Liver (tissue), 8 donors: ENCODE measurements at regions not wholly inside any gene's neighbourhood (a gene's known extent, or its start where the extent isn't known, plus 50 kb on each side); places are given as distances from the start of the nearest gene placed in this dataset.

ENCODE experiments used
- DNase-seq: peaks from one replicate; pipeline ENCODE4 v3.0.0-alpha.2; 2017; ENCODE audit warnings: low spot score
- H3K27ac ChIP-seq, 2 donors: one replicate each; pipeline ENCODE4 v1.7.0; 2013; ENCODE audit warnings: inconsistent platforms in 2 of 2, low read length in 2 of 2, control low read depth in 1 of 2, low read depth in 1 of 2, mild to moderate bottlenecking in 1 of 2
- H3K27me3 ChIP-seq, 4 donors: one replicate each; pipeline versions ENCODE4 v1.6.1 to v1.7.0; 2013; ENCODE audit warnings: low read length in 3 of 4, inconsistent platforms in 1 of 4, mild to moderate bottlenecking in 1 of 4, moderate library complexity in 1 of 4; ENCODE audit not compliant: control insufficient read depth in 4 of 4, insufficient read depth in 4 of 4
- H3K36me3 ChIP-seq, 4 donors: one replicate each; pipeline versions ENCODE4 v1.6.1 to v1.7.0; 2013; ENCODE audit warnings: low read length in 3 of 4, mild to moderate bottlenecking in 3 of 4, low read depth in 1 of 4, moderate library complexity in 1 of 4; ENCODE audit not compliant: control insufficient read depth in 4 of 4, insufficient read depth in 3 of 4
- H3K4me1 ChIP-seq, 4 donors: one replicate each; pipeline versions ENCODE4 v1.6.1 to v1.7.0; 2013; ENCODE audit warnings: low read length in 3 of 4, mild to moderate bottlenecking in 3 of 4, moderate library complexity in 1 of 4; ENCODE audit not compliant: control insufficient read depth in 4 of 4, insufficient read depth in 4 of 4
- H3K4me3 ChIP-seq, 3 donors: one replicate each; pipeline versions ENCODE4 v1.6.1 to v1.7.0; 2013; ENCODE audit warnings: low read length in 3 of 3, control low read depth in 1 of 3, low read depth in 1 of 3, mild to moderate bottlenecking in 1 of 3
- H3K9ac ChIP-seq, 2 donors: one replicate each; pipeline ENCODE4 v1.7.0; 2013; ENCODE audit warnings: low read length in 2 of 2, mild to moderate bottlenecking in 2 of 2, moderate library complexity in 2 of 2, control low read depth in 1 of 2, low read depth in 1 of 2
- H3K9me3 ChIP-seq, 4 donors: one replicate each; pipeline versions ENCODE4 v1.6.1 to v1.7.0; 2013; ENCODE audit warnings: low read length in 3 of 4; ENCODE audit not compliant: control insufficient read depth in 4 of 4
- ATF3 ChIP-seq: IDR thresholded peaks from 2 replicates; pipeline ENCODE4 v1.6.1; 2016; ENCODE audit warnings: antibody characterized with exemption
- CTCF ChIP-seq: fragments of 150-350 bp; IDR thresholded peaks from 2 replicates; pipeline ENCODE4 v1.5.1; 2017; ENCODE audit warnings: improper control_type of control experiment, low read depth, low read length; ENCODE audit not compliant: missing input control
- EGR1 ChIP-seq, 2 donors: IDR thresholded peaks; 2 replicates each; pipeline ENCODE4 v1.6.1; 2016 to 2018; ENCODE audit warnings: antibody characterized with exemption in 2 of 2, low read depth in 2 of 2
- FOXA1 ChIP-seq: IDR thresholded peaks from 2 replicates; pipeline ENCODE4 v1.6.1; 2016; ENCODE audit warnings: antibody characterized with exemption
- FOXA2 ChIP-seq: IDR thresholded peaks from 2 replicates; pipeline ENCODE4 v1.6.1; 2016; ENCODE audit warnings: antibody characterized with exemption
- GABPA ChIP-seq, 2 donors: IDR thresholded peaks in 1 of 2; conservative IDR thresholded peaks in 1 of 2; 2 replicates each; pipeline ENCODE4 v1.6.1; 2016; ENCODE audit warnings: antibody characterized with exemption in 2 of 2, mild to moderate bottlenecking in 1 of 2, moderate library complexity in 1 of 2
- HNF4A ChIP-seq, 2 donors: conservative IDR thresholded peaks; 2 replicates each; pipeline ENCODE4 v1.6.1; 2016; ENCODE audit warnings: antibody characterized with exemption in 2 of 2, mild to moderate bottlenecking in 2 of 2
- HNF4G ChIP-seq: IDR thresholded peaks from 2 replicates; pipeline ENCODE4 v1.6.1; 2016; ENCODE audit warnings: antibody characterized with exemption
- JUND ChIP-seq, 2 donors: IDR thresholded peaks; 2 replicates each; pipeline ENCODE4 v1.6.1; 2016; ENCODE audit warnings: antibody characterized with exemption in 2 of 2
- NR2F2 ChIP-seq: IDR thresholded peaks from 2 replicates; pipeline ENCODE4 v1.6.1; 2016; ENCODE audit warnings: antibody characterized with exemption
- RAD21 ChIP-seq, 2 donors: IDR thresholded peaks; 2 replicates each; pipeline ENCODE4 v1.6.1; 2016; ENCODE audit warnings: antibody characterized with exemption in 2 of 2, mild to moderate bottlenecking in 2 of 2
- RXRA ChIP-seq, 2 donors: IDR thresholded peaks; 2 replicates each; pipeline ENCODE4 v1.6.1; 2017 to 2018; ENCODE audit warnings: antibody characterized with exemption in 2 of 2, mild to moderate bottlenecking in 1 of 2
- SP1 ChIP-seq: IDR thresholded peaks from 2 replicates; pipeline ENCODE4 v1.6.1; 2018; ENCODE audit warnings: antibody characterized with exemption, mild to moderate bottlenecking
- TAF1 ChIP-seq: conservative IDR thresholded peaks from 2 replicates; pipeline ENCODE4 v1.6.1; 2016; ENCODE audit warnings: antibody characterized with exemption, mild to moderate bottlenecking
- YY1 ChIP-seq: IDR thresholded peaks from 2 replicates; pipeline ENCODE4 v1.6.1; 2016; ENCODE audit warnings: antibody characterized with exemption, mild to moderate bottlenecking
- ZBTB33 ChIP-seq: IDR thresholded peaks from 2 replicates; pipeline ENCODE4 v1.6.1; 2016; ENCODE audit warnings: antibody characterized with exemption
- WGBS: extraction: QIAGEN DNeasy Blood & Tissue Kit; methylation state at CpG from one replicate; pipeline ENCODE4 v1.1.7; 2013; 5-methylcytosine and 5-hydroxymethylcytosine counted together
- TF ChIP-seq, protein P1 (sequence below): IDR thresholded peaks from 2 replicates; pipeline ENCODE4 v1.6.1; 2016; ENCODE audit warnings: antibody characterized with exemption
- TF ChIP-seq, protein P2 (sequence below): IDR thresholded peaks from 2 replicates; pipeline ENCODE4 v1.6.1; 2016; ENCODE audit warnings: antibody characterized with exemption, mild to moderate bottlenecking
- donor health status: healthy.
- donor health status: healthy.
- donor health status: healthy.
- donor health status: healthy.
- donor health status: healthy.

- TF ChIP-seq JUND (IDR thresholded peaks at IDR 0.05), result no peak
Observed at GRCh38 chr13:74464670-74465069, 330.5 kb upstream of the KLF12 start (continued).

DNA sequence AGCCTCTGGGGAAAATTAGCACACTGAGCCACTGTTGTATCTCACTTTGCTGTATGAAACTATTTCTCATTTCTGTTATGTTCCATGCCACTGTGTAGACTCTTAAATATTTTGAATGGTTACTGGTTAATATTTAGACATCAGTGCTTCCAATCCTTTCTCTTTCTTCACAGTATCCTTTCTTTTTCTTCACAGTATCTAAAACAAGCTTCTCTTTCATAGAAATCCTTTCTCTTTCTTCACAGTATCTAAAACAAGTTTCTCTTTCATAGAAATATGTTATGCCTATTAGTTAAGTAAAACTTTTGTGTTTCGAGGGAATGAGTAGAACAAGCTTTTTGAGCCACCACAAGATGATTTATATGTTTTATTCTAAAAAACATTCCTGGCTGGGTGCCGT is 326.8 kb upstream of the KLF12 start:
- 85% methylated on average over 2 of the region's 2 CpGs for WGBS
- H3K27me3 ChIP-seq, result peaks cover 0 to 4% (median 0%) of the 10 kb centered on the region in 4 donors
- H3K4me3 ChIP-seq, result no peak overlapping the region
- H3K4me1 ChIP-seq, result no peaks in the 10 kb centered on the region
- no peaks in the 10 kb centered on the region for H3K9me3 ChIP-seq
- DNase-seq, result no peak
- no peak overlapping the region for H3K9ac ChIP-seq
- H3K27ac ChIP-seq, result no peak overlapping the region
- TF ChIP-seq SP1, result no peak
- TF ChIP-seq ZBTB33, result no peak
- TF ChIP-seq RAD21 (IDR thresholded peaks at IDR 0.05), result no peak
- TF ChIP-seq ATF3, result no peak
- TF ChIP-seq TAF1, result no peak
- H3K36me3 ChIP-seq, result no peaks in the 10 kb centered on the region

DNA sequence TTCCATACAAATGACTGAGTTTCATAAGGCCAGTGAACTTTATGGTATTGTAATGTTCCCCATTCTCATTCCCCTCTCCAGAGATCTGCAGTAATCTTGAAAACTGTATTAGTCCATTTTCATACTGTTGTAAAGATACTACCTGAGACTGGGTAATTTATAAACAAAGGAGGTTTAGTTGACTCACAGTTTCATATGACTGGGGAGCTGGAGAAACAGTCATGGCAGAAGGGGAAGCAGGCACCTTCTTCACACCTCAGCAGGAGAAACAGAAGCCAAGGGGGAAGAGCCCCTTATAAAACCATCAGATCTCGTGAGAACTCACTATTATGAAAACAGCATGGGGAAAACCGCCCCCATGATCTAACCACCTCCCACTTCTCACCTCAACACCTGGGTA is 318.7 kb upstream of the KLF12 start:
- WGBS, result 64% methylated on average over 2 of the region's 2 CpGs
- no peaks in the 10 kb centered on the region for H3K9me3 ChIP-seq
- H3K27me3 ChIP-seq, result no peaks in the 10 kb centered on the region
- no peak overlapping the region for H3K27ac ChIP-seq
- no peak overlapping the region for H3K9ac ChIP-seq
- no peaks in the 10 kb centered on the region for H3K4me1 ChIP-seq
- no peaks in the 10 kb centered on the region for H3K36me3 ChIP-seq
- TF ChIP-seq FOXA1 (no peak), RXRA (IDR thresholded peaks at IDR 0.05) (no peak), ATF3 (no peak), HNF4G (no peak), RAD21 (IDR thresholded peaks at IDR 0.05) (no peak), GABPA (IDR thresholded peaks at IDR 0.05 in 1 of 2, conservative IDR thresholded peaks at IDR 0.05 in 1 of 2) (no peak), HNF4A (conservative IDR thresholded peaks at IDR 0.05) (no peak), TAF1 (no peak), FOXA2 (no peak), CTCF (no peak), SP1 (no peak), YY1 (no peak), EGR1 (IDR thresholded peaks at IDR 0.05; ENCODE audit: low read depth in 2 of 2) (no peak), ZBTB33 (no peak), NR2F2 (no peak), JUND (IDR thresholded peaks at IDR 0.05) (no peak)
- TF ChIP-seq, protein P1, sequence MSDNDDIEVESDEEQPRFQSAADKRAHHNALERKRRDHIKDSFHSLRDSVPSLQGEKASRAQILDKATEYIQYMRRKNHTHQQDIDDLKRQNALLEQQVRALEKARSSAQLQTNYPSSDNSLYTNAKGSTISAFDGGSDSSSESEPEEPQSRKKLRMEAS, result no peak
- TF ChIP-seq, protein P2, sequence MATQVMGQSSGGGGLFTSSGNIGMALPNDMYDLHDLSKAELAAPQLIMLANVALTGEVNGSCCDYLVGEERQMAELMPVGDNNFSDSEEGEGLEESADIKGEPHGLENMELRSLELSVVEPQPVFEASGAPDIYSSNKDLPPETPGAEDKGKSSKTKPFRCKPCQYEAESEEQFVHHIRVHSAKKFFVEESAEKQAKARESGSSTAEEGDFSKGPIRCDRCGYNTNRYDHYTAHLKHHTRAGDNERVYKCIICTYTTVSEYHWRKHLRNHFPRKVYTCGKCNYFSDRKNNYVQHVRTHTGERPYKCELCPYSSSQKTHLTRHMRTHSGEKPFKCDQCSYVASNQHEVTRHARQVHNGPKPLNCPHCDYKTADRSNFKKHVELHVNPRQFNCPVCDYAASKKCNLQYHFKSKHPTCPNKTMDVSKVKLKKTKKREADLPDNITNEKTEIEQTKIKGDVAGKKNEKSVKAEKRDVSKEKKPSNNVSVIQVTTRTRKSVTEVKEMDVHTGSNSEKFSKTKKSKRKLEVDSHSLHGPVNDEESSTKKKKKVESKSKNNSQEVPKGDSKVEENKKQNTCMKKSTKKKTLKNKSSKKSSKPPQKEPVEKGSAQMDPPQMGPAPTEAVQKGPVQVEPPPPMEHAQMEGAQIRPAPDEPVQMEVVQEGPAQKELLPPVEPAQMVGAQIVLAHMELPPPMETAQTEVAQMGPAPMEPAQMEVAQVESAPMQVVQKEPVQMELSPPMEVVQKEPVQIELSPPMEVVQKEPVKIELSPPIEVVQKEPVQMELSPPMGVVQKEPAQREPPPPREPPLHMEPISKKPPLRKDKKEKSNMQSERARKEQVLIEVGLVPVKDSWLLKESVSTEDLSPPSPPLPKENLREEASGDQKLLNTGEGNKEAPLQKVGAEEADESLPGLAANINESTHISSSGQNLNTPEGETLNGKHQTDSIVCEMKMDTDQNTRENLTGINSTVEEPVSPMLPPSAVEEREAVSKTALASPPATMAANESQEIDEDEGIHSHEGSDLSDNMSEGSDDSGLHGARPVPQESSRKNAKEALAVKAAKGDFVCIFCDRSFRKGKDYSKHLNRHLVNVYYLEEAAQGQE, result no peak
- no peak overlapping the region for H3K4me3 ChIP-seq
- DNase-seq, result no peak
